Brain microvascular endothelial cell (primary cell): ENCODE measurements at regions not wholly inside any gene's neighbourhood (a gene's known extent, or its start where the extent isn't known, plus 50 kb on each side); places are given as distances from the start of the nearest gene placed in this dataset.
"Not testable (repeated sequence)": the region's sequence is repeated elsewhere in the genome, so short reads cannot be mapped to it uniquely, and the experiment has no call there.

Source experiments
- DNase-seq: peaks from one replicate; pipeline ENCODE4 v3.0.0-alpha.2; 2020
- H3K27ac ChIP-seq: fragments of 250-450 bp; sonication (Bioruptor Pico); 2 replicates; pipeline ENCODE4 v1.5.1; 2020; ENCODE audit warnings: mild to moderate bottlenecking, moderate library complexity
- H3K27me3 ChIP-seq: fragments of 250-450 bp; sonication (Bioruptor Pico); replicated peaks from 2 replicates; pipeline ENCODE4 v1.5.1; 2020; ENCODE audit warnings: mild to moderate bottlenecking
- H3K36me3 ChIP-seq: fragments of 250-450 bp; sonication (Bioruptor Pico); replicated peaks from 2 replicates; pipeline ENCODE4 v1.5.1; 2020; ENCODE audit warnings: mild to moderate bottlenecking
- H3K4me3 ChIP-seq: 2 replicates; pipeline ENCODE4 v1.5.1; 2011; ENCODE audit warnings: low read depth, mild to moderate bottlenecking, control low read depth, low read length, moderate library complexity
- in situ Hi-C: cut with HindIII; loops from 2 replicates; pipeline ENCODE4 v1.10.0; 2017; ENCODE audit warnings: low sequenced_read_pairs, low pct_ligation_motif_present
- TF ChIP-seq, protein P1 (sequence below): IDR thresholded peaks from 2 replicates; pipeline ENCODE4 v1.5.1; 2011; ENCODE audit warnings: low read depth, mild to moderate bottlenecking, moderate library complexity, low read length, control low read depth, inconsistent platforms; ENCODE audit errors: missing control alignments

DNA sequence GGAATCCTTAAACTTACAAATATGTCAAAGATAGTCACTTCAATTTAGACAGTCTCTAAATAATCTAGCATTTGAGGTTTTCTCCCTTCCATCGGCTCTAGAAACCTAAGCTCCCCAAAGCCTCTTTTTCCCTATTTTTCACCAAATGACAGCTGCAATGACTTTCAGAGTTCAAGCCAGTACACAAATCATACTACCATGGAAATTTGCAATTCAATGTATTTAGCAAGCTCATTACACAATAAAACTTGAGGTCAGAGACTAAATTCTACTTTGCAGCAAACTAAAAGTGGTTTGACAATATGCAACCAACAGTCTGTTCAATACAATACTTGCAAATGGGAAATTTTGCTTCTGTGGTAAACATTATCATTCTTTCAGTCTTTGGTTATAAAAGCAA lies 80.3 kb downstream of the SKIDA1 start:
- Histone ChIP-seq H3K36me3 (no peaks in the 10 kb centered on the region), H3K27me3 (no peaks in the 10 kb centered on the region), H3K27ac (no peak overlapping the region), H3K4me3 (no peak overlapping the region)
- DNase-seq: no peak
- TF ChIP-seq, protein P1, sequence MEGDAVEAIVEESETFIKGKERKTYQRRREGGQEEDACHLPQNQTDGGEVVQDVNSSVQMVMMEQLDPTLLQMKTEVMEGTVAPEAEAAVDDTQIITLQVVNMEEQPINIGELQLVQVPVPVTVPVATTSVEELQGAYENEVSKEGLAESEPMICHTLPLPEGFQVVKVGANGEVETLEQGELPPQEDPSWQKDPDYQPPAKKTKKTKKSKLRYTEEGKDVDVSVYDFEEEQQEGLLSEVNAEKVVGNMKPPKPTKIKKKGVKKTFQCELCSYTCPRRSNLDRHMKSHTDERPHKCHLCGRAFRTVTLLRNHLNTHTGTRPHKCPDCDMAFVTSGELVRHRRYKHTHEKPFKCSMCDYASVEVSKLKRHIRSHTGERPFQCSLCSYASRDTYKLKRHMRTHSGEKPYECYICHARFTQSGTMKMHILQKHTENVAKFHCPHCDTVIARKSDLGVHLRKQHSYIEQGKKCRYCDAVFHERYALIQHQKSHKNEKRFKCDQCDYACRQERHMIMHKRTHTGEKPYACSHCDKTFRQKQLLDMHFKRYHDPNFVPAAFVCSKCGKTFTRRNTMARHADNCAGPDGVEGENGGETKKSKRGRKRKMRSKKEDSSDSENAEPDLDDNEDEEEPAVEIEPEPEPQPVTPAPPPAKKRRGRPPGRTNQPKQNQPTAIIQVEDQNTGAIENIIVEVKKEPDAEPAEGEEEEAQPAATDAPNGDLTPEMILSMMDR: no peak
- in situ Hi-C loops: no loop called here

DNA sequence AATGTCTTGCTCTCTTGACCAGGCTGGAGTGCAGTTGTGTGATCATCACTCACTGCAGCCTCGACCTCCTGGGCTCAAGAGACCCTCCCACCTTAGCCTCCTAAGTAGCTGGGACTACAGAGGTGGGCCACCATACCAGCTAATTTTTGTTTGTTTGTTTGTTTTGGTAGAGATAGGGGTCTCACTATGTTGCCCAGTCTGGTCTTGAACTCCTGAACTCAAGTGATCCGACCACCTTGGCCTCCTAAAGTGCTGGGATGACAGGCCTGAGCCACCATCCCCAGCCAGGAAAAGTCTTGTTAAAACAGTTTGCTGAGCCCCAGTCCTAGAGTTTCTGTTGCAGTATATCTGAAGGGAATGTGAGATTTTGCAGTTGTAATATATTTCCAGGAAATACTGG lies 83.9 kb downstream of the SKIDA1 start:
- Histone ChIP-seq H3K27ac (no peak overlapping the region), H3K36me3 (no peaks in the 10 kb centered on the region), H3K27me3 (no peaks in the 10 kb centered on the region), H3K4me3 (no peak overlapping the region)
- TF ChIP-seq, protein P1: no peak
- in situ Hi-C loops: no loop called here
- no peak for DNase-seq

DNA sequence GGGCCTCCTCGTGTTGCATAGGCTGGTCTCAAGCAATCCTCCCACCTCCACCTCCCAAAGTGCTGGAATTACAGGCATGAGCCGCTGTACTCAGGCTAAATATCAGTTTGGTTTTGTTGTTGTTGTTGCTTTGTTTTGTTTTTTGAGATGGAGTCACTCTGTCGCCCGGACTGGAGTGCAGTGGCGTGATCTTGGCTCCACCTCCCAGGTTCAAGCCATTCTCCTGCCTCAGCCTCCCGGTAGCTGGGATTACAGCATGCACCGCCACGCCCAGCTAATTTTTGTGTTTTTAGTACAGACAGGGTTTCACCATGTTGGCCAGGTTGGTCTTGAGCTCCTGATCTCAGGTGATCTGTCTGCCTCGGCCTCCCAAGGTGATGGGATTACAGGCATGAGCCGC lies 86.6 kb downstream of the SKIDA1 start:
- in situ Hi-C loops, H3K4me3 ChIP-seq, DNase-seq, H3K36me3 ChIP-seq, H3K27me3 ChIP-seq, H3K27ac ChIP-seq: not testable (repeated sequence)

DNA sequence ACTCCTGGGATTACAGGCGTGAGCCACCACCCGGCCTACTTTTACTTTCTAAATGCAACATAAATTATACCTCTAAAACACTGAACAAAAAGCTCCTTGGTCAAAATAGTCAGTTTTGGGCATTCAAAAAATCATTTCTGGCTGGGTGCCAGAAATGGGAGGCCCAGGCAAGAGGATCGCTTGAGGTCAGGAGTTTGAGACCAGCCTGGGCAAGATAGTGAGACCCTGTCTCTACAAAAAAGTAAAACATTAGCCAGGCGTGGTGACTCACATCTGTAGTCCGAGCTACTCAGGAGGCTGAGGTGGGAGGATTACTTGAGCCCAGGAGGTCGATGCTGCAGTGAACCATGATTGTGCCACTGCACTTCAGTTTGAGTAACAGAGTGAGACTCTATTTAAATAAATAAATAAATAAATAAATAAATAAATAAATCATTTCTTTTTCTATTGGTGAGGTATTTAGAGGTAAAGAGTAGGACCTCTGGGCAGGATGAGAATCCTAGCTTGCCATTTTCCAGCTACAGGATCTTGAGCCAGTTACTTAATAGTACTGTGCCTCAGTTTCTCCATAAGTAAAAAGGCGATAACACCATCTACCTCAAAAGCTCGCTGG lies 87.6 kb downstream of the SKIDA1 start:
- TF ChIP-seq, protein P1: no peak
- Histone ChIP-seq H3K4me3 (no peak overlapping the region), H3K27ac (no peak overlapping the region), H3K36me3 (no peaks in the 10 kb centered on the region), H3K27me3 (no peaks in the 10 kb centered on the region)
- DNase-seq: no peak
- in situ Hi-C loops: no loop called here

DNA sequence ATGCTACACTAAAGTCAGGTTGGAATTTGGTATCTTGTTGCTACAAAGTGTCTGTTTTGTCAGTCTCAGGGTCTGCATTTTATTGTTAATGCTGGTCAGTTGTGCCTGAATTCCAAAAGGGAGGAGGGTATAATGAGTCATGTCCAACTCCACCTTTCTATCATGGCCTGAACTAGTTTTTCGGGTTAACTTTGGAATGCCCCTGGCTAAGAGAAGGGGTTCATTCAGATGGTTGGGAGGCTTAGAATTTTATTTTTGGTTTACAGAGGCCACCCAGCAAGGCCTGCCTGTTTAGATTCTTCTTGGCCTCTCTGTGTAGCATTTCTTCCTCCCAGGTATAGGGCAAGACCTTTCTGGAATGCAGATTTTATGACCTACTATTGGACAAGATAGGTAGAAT lies 93.2 kb downstream of the SKIDA1 start:
- H3K27me3 ChIP-seq: no peaks in the 10 kb centered on the region
- TF ChIP-seq, protein P1: no peak
- DNase-seq: no peak
- H3K36me3 ChIP-seq: no peaks in the 10 kb centered on the region
- no peak overlapping the region for H3K27ac ChIP-seq
- in situ Hi-C loops: no loop called here
- H3K4me3 ChIP-seq: no peak overlapping the region

DNA sequence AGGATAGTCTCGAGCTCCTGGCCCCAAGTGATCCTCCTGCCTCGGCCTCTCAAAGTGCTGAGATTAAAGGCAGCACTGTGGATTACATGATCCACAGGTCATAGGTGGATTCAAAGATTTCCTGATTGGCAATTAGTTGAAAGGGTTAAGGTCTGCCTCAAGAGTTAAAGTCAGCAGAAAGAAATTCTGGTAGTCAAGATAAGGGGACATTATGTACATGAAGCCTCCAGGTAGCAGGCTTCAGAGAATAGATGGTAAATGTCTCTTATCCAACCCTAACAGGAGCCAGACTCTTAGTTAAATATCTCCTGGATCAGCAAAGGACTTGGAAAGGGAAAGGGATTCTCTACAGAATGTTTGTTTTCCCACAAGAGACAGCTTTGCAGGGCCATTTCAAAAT lies 93.7 kb downstream of the SKIDA1 start:
- Histone ChIP-seq H3K4me3 (no peak overlapping the region), H3K27ac (no peak overlapping the region), H3K36me3 (no peaks in the 10 kb centered on the region), H3K27me3 (no peaks in the 10 kb centered on the region)
- in situ Hi-C loops: no loop called here
- TF ChIP-seq, protein P1: no peak
- DNase-seq: no peak
